ENCODE measurements at regions not wholly inside any gene's neighbourhood (a gene's known extent, or its start where the extent isn't known, plus 50 kb on each side); places are given as distances from the start of the nearest gene placed in this dataset.

- Histone ChIP-seq H3K27me3 (ENCODE audit: insufficient read depth, low read depth, severe bottlenecking) (peaks cover 67% of the 10 kb centered on the region), H3K9me3 (ENCODE audit: severe bottlenecking) (no peaks in the 10 kb centered on the region), H3K27ac (no peak overlapping the region), H3K36me3 (no peaks in the 10 kb centered on the region), H3K4me3 (ENCODE audit: low read depth, low read length) (no peak overlapping the region)
- no peak for TF ChIP-seq CTCF (IDR thresholded peaks at IDR 0.05; ENCODE audit: low read depth, low read length)
- no peak for DNase-seq
Observed at GRCh38 chr20:51175724-51176123, 152.8 kb upstream of the KCNG1 start.

- H3K27me3 ChIP-seq (ENCODE audit: insufficient read depth, low read depth, severe bottlenecking): peaks cover 68% of the 10 kb centered on the region
- H3K9me3 ChIP-seq (ENCODE audit: severe bottlenecking): no peaks in the 10 kb centered on the region
- H3K4me3 ChIP-seq (ENCODE audit: low read depth, low read length): no peak overlapping the region
- H3K27ac ChIP-seq: no peak overlapping the region
- DNase-seq: no peak
- no peaks in the 10 kb centered on the region for H3K36me3 ChIP-seq
- no peak for TF ChIP-seq CTCF (IDR thresholded peaks at IDR 0.05; ENCODE audit: low read depth, low read length)
Observed at GRCh38 chr20:51175156-51175555, 152.2 kb upstream of the KCNG1 start.

- Histone ChIP-seq H3K27ac (no peak overlapping the region), H3K4me3 (ENCODE audit: low read depth, low read length) (no peak overlapping the region), H3K9me3 (ENCODE audit: severe bottlenecking) (no peaks in the 10 kb centered on the region), H3K36me3 (no peaks in the 10 kb centered on the region), H3K27me3 (ENCODE audit: insufficient read depth, low read depth, severe bottlenecking) (peaks cover 67% of the 10 kb centered on the region)
- DNase-seq: no peak
- TF ChIP-seq CTCF (IDR thresholded peaks at IDR 0.05; ENCODE audit: low read depth, low read length): no peak
Observed at GRCh38 chr20:51174536-51174935, 151.6 kb upstream of the KCNG1 start.

GRCh38 chr20:51172558-51173428, 149.9 kb upstream of the KCNG1 start:
- no peak for TF ChIP-seq CTCF (IDR thresholded peaks at IDR 0.05; ENCODE audit: low read depth, low read length)
- Histone ChIP-seq H3K9me3 (ENCODE audit: severe bottlenecking) (no peaks in the 10 kb centered on the region), H3K36me3 (no peaks in the 10 kb centered on the region)

GRCh38 chr20:51171141-51171540, 148.2 kb upstream of the KCNG1 start:
- Histone ChIP-seq H3K4me3 (ENCODE audit: low read depth, low read length) (no peak overlapping the region), H3K27me3 (ENCODE audit: insufficient read depth, low read depth, severe bottlenecking) (peaks cover 59% of the 10 kb centered on the region), H3K9me3 (ENCODE audit: severe bottlenecking) (peaks cover 4% of the 10 kb centered on the region), H3K27ac (no peak overlapping the region), H3K36me3 (no peaks in the 10 kb centered on the region)
- DNase-seq: no peak
- no peak for TF ChIP-seq CTCF (IDR thresholded peaks at IDR 0.05; ENCODE audit: low read depth, low read length)

More at GRCh38 chr20:51172558-51173428, 149.9 kb upstream of the KCNG1 start:
- Histone ChIP-seq H3K27ac (no peak overlapping the region), H3K27me3 (ENCODE audit: insufficient read depth, low read depth, severe bottlenecking) (peaks cover 61% of the 10 kb centered on the region), H3K4me3 (ENCODE audit: low read depth, low read length) (no peak overlapping the region)
- no peak for DNase-seq

Data from WERI-Rb-1 (cell line).